ENCODE measurements at regions not wholly inside any gene's neighbourhood (a gene's known extent, or its start where the extent isn't known, plus 50 kb on each side); places are given as distances from the start of the nearest gene placed in this dataset.

GRCh38 chr5:82694711-82695285, 382.4 kb downstream of the TMEM167A start:
- in situ Hi-C loops (cut with MboI) (no loop called here), intact Hi-C loops (cut with micrococcal nuclease; ENCODE audit: unreplicated experiment) (no loop called here)
- H4K20me1 ChIP-seq (ENCODE audit: control insufficient read depth, insufficient read depth), result no peaks in the 10 kb centered on the region
- TF ChIP-seq IRF4 (IDR thresholded peaks at IDR 0.05; ENCODE audit: low read depth, low read length) (no peak), BRCA1 (IDR thresholded peaks at IDR 0.05; ENCODE audit: low read depth, low read length) (no peak), SUPT20H (IDR thresholded peaks at IDR 0.05; ENCODE audit: borderline replicate concordance, control insufficient read depth, low read depth, low read length) (no peak), CHD1 (IDR thresholded peaks at IDR 0.05; ENCODE audit: low read depth, low read length) (no peak), EED (IDR thresholded peaks at IDR 0.05; ENCODE audit: low read depth) (no peak), RBBP5 (conservative IDR thresholded peaks at IDR 0.05) (no peak), NR2F1 (conservative IDR thresholded peaks at IDR 0.05) (no peak)
- TF ChIP-seq, protein P1, sequence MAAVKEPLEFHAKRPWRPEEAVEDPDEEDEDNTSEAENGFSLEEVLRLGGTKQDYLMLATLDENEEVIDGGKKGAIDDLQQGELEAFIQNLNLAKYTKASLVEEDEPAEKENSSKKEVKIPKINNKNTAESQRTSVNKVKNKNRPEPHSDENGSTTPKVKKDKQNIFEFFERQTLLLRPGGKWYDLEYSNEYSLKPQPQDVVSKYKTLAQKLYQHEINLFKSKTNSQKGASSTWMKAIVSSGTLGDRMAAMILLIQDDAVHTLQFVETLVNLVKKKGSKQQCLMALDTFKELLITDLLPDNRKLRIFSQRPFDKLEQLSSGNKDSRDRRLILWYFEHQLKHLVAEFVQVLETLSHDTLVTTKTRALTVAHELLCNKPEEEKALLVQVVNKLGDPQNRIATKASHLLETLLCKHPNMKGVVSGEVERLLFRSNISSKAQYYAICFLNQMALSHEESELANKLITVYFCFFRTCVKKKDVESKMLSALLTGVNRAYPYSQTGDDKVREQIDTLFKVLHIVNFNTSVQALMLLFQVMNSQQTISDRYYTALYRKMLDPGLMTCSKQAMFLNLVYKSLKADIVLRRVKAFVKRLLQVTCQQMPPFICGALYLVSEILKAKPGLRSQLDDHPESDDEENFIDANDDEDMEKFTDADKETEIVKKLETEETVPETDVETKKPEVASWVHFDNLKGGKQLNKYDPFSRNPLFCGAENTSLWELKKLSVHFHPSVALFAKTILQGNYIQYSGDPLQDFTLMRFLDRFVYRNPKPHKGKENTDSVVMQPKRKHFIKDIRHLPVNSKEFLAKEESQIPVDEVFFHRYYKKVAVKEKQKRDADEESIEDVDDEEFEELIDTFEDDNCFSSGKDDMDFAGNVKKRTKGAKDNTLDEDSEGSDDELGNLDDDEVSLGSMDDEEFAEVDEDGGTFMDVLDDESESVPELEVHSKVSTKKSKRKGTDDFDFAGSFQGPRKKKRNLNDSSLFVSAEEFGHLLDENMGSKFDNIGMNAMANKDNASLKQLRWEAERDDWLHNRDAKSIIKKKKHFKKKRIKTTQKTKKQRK (IDR thresholded peaks at IDR 0.05; ENCODE audit: low read depth, low read length), result no peak
- H3K27me3 ChIP-seq (replicated peaks in 1 of 2; ENCODE audit: control insufficient read depth in 2 of 2, insufficient read depth in 2 of 2, low read length in 1 of 2), result no peaks in the 10 kb centered on the region
- ChIA-PET POLR2A (no interaction called here), RAD21 (ENCODE audit: unreplicated experiment) (no interaction called here), CTCF (no interaction called here), SMC1A (ENCODE audit: uncharacterized antibody, unreplicated experiment) (no interaction called here)
- H3K9me3 ChIP-seq (replicated peaks; ENCODE audit: control insufficient read depth, insufficient read depth, low read length), result no peaks in the 10 kb centered on the region
- H3K4me2 ChIP-seq (ENCODE audit: control insufficient read depth, insufficient read depth), result no peak overlapping the region
- 29% methylated on average over 2 of the region's 2 CpGs for WGBS (ENCODE audit: insufficient coverage, insufficient replicate concordance, low lambda C conversion rate, missing lambda C conversion rate)
- no peak for FAIRE-seq
- no peaks in the 10 kb centered on the region for H3K36me3 ChIP-seq (ENCODE audit: control insufficient read depth in 2 of 2, insufficient read depth in 2 of 2, low read length in 1 of 2)
- H3K4me3 ChIP-seq, result no peak overlapping the region
- no peak for ATAC-seq
- no peak overlapping the region for H3K9ac ChIP-seq (ENCODE audit: control insufficient read depth, insufficient read depth, low read length)
- H2AFZ ChIP-seq (ENCODE audit: control insufficient read depth, low read depth, low read length), result no peak overlapping the region
- no peaks in the 10 kb centered on the region for H3K4me1 ChIP-seq (ENCODE audit: control insufficient read depth, insufficient read depth, low read length)
- no peaks in the 10 kb centered on the region for H3K79me2 ChIP-seq (ENCODE audit: control insufficient read depth, insufficient read depth, low read length)
- no peak for DNase-seq (ENCODE audit: low read depth, low spot score)
- no TSS peak for BruUV-seq (replicated peaks)
- H3K27ac ChIP-seq (ENCODE audit: control insufficient read depth, insufficient read depth), result no peak overlapping the region

Data from GM12878 (cell line).